ENCODE measurements at regions not wholly inside any gene's neighbourhood (a gene's known extent, or its start where the extent isn't known, plus 50 kb on each side); places are given as distances from the start of the nearest gene placed in this dataset.
A peak's percentile ranks its signal among the peaks of the same experiment; 100 is the strongest.

DNA sequence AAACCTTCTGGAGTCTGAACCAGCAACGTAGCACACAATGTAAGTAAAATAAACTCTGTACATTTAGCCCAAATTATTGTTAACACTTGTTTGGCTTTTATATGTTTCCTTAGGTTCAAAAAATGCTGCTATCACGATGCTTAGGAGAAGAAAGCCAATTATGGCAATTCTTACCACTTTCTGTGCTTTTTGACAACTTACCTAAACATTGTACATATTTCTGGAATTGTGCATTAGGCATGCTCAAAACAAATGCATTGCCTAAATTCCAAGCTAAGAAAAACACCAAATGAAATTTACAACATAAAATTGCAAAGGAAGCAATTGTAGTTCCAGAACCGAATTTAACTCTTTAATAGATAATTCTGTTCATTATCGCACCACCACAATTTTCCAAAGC lies 585.6 kb upstream of the DSEL start:
- no peaks in the 10 kb centered on the region for H3K9me3 ChIP-seq (replicated peaks)
- no peak overlapping the region for H3K4me3 ChIP-seq
- H3K27me3 ChIP-seq = no peaks in the 10 kb centered on the region
- H3K27ac ChIP-seq = no peak overlapping the region
- no peaks in the 10 kb centered on the region for H3K4me1 ChIP-seq
- no peak for DNase-seq
- no peaks in the 10 kb centered on the region for H3K36me3 ChIP-seq

DNA sequence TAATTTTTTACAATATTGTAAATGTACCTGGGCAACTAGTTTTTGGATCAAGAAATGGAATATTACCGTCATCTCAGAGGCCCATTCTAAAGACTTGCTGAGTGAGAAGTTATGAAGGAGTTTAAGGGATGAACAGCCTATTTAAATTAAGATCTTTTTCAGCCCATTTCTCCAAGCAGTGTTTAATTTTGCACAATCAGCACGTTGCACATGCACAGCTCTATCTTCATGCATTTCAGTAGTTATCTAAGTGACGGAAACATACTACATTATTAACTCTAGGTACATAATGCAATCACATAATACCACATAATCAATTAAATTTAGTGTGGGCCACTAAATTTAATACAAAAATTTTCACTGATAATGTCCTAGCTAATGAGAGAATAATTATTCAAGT lies 582.1 kb upstream of the DSEL start:
- H3K4me1 ChIP-seq = no peaks in the 10 kb centered on the region
- H3K9me3 ChIP-seq (replicated peaks) = no peaks in the 10 kb centered on the region
- no peaks in the 10 kb centered on the region for H3K27me3 ChIP-seq
- DNase-seq = no peak
- no peak overlapping the region for H3K4me3 ChIP-seq
- H3K36me3 ChIP-seq = no peaks in the 10 kb centered on the region
- H3K27ac ChIP-seq = no peak overlapping the region

DNA sequence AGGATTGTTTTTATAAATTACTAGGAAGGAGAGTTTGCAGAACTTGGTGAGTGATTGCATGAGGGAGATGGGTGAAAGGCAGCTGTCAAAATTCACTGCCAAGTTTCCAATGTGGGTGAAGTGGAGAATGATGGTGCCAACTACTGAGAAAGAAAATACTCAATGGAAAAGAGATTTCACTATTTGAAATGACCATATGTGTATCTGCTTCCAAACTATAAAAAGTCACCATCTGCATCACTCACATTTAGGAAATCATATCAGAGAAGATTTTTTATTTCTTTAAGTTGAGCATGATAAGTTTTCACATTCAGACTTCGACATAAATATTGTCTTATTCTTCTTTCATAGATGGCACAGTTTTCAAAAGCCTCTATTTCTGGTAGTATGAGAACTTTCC lies 570.0 kb upstream of the DSEL start:
- Histone ChIP-seq H3K27ac (no peak overlapping the region), H3K36me3 (no peaks in the 10 kb centered on the region), H3K4me3 (no peak overlapping the region), H3K4me1 (no peaks in the 10 kb centered on the region), H3K27me3 (no peaks in the 10 kb centered on the region), H3K9me3 (replicated peaks) (no peaks in the 10 kb centered on the region)
- DNase-seq = no peak

DNA sequence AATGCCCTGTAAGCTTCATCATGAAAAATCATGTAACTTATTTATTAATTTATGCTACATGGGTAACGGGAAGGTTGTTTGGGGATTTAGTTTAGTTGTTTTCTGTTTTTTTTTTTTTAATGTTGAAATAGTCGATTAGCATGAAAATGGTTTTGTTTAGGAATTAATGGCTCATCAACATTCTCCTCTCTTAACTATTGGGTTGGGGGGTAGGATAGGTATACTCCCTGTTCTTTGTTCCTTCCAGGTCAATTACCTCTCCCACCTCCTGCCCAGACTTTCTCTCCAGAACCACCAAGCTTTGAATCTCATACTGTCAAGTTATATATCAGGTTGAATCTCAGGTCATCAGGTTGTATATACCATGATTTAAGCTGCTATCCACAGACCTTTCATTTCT lies 568.7 kb upstream of the DSEL start:
- no peak overlapping the region for H3K27ac ChIP-seq
- H3K4me3 ChIP-seq = no peak overlapping the region
- no peak for DNase-seq
- no peaks in the 10 kb centered on the region for H3K9me3 ChIP-seq (replicated peaks)
- H3K36me3 ChIP-seq = no peaks in the 10 kb centered on the region
- H3K4me1 ChIP-seq = no peaks in the 10 kb centered on the region
- no peaks in the 10 kb centered on the region for H3K27me3 ChIP-seq

DNA sequence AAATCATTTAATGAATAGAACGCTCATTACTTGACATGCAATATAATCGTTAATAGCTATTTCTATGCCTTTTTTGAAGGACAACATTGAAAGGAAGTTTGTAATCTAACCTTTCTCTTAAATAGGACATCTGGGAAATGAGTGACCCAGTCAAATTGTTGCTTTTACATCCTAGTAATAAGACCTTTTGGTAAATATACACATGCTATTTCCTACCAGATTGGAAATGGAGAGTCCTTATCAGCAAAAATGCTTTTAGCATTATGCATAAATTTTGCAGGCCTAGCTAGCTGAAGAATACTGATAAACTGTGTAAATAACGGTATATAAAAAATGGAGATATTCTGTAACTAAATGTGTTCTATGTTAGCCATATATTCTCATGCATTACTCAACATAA lies 567.3 kb upstream of the DSEL start:
- no peak overlapping the region for H3K27ac ChIP-seq
- H3K4me3 ChIP-seq = no peak overlapping the region
- H3K36me3 ChIP-seq = no peaks in the 10 kb centered on the region
- no peaks in the 10 kb centered on the region for H3K27me3 ChIP-seq
- H3K9me3 ChIP-seq (replicated peaks) = no peaks in the 10 kb centered on the region
- no peaks in the 10 kb centered on the region for H3K4me1 ChIP-seq
- DNase-seq = no peak

DNA sequence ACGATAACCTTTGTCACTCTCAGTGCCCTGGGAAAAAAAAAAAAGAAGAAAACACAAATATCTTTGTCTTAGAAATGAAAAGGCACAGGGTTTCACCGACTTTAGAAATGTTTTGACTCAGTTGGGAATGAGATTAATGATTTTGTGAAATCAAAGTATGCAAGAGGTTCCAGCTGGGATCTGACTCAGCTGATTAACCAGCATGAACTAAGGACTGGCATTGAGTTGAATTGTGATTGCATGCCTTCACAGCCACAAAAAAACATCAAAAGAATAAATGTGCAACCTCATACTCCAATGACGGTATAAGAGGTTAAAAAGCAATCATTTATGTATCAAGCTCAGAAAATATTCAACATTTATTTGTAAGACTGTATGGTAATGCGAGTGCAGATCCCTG lies 566.6 kb upstream of the DSEL start:
- Histone ChIP-seq H3K4me3 (no peak overlapping the region), H3K36me3 (no peaks in the 10 kb centered on the region), H3K4me1 (no peaks in the 10 kb centered on the region), H3K9me3 (replicated peaks) (no peaks in the 10 kb centered on the region), H3K27ac (no peak overlapping the region), H3K27me3 (no peaks in the 10 kb centered on the region)
- DNase-seq = no peak

DNA sequence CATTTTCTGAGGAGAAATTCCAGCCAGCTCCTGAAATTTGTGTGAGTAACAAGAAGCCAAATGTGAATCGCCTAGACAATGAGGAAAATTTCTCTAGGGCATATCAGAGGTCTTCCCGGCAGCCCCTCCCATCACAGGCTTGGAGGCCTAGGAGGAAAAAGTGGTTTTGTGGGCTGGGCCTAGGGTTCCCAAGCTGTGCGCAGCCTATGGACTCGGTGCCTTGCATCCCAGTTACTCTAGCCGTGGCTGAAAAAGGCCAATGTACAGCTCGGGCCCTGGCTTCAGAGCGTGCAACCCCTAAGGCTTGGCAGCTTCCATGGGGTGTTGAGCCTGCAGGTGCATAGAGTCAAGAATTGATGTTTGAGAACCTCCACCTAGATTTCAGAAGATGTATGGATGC lies 556.2 kb upstream of the DSEL start:
- no peaks in the 10 kb centered on the region; the same call in 1 of the 2 replicates for H3K9me3 ChIP-seq (replicated peaks)
- no peak for DNase-seq
- no peaks in the 10 kb centered on the region for H3K4me1 ChIP-seq
- no peak overlapping the region for H3K4me3 ChIP-seq
- no peaks in the 10 kb centered on the region for H3K27me3 ChIP-seq
- H3K27ac ChIP-seq = no peak overlapping the region
- H3K36me3 ChIP-seq = no peaks in the 10 kb centered on the region

DNA sequence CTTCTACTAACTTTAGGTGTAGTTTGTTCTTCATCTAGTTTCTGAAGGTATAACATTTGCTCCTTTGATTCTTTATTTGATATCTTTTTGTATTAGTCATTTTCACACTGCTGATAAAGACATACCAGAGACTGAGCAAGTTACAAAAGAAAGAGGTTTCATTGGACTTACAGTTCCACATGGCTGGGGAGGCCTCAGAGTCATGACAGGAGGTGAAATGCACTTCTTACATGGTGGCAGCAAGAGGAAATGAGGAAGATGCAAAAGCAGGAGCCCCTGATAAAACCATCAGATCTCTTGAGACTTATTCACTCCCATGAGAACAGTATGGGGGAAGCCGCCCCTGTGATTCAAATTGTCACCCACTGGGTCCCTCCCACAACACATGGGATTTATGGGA lies 544.4 kb upstream of the DSEL start:
- no peaks in the 10 kb centered on the region for H3K36me3 ChIP-seq

DNA sequence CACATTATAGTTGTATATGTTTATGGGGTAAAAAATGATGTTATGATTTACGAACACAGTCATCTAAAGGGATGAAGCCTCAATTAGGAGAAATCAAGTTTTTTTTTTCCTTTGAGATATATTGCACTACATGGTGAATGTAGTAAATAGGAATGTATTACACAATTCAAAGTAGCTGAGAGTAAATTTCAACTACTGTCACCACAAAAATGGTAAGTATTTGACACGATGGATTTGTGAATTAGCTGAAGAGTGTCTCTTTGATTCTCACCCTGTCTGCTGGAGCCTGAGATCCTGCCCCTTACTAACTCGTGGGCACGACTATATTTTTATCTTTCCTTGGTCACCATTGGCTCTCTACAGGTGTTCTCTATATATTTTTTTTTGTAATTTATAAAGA lies 540.4 kb upstream of the DSEL start:
- Histone ChIP-seq H3K36me3 (no peaks in the 10 kb centered on the region), H3K4me1 (no peaks in the 10 kb centered on the region), H3K27ac (no peak overlapping the region), H3K9me3 (replicated peaks) (no peaks in the 10 kb centered on the region), H3K27me3 (no peaks in the 10 kb centered on the region), H3K4me3 (no peak overlapping the region)
- no peak for DNase-seq

More for the DNA sequence above, 544.4 kb upstream of the DSEL start:
- Histone ChIP-seq H3K27me3 (no peaks in the 10 kb centered on the region), H3K4me1 (no peaks in the 10 kb centered on the region), H3K27ac (no peak overlapping the region), H3K4me3 (no peak overlapping the region), H3K9me3 (replicated peaks) (no peaks in the 10 kb centered on the region; the same call in 1 of the 2 replicates)
- no peak for DNase-seq

DNA sequence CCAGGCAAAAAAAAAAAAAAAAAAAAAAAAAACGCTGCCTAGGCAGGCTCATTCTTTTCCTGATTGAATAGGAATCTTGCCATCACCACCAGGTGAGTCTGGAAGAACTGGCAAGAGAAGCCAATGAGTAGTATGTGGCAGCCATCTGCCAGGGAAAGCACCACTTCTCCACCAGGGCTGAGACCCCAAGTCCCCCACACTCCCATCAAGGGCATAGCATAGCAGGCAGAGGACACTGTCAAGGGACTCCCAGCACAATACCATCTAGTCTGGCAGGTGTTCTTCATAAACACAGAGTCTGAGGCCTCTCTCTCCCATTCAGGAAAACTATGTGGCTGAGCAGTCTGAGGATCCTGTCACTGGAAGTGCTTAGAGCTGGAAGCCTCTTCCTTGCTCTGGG lies 538.1 kb upstream of the DSEL start:
- Histone ChIP-seq H3K9me3 (replicated peaks) (no peaks in the 10 kb centered on the region), H3K27ac (no peak overlapping the region), H3K4me1 (no peaks in the 10 kb centered on the region), H3K4me3 (no peak overlapping the region), H3K27me3 (no peaks in the 10 kb centered on the region), H3K36me3 (no peaks in the 10 kb centered on the region)
- DNase-seq = no peak

DNA sequence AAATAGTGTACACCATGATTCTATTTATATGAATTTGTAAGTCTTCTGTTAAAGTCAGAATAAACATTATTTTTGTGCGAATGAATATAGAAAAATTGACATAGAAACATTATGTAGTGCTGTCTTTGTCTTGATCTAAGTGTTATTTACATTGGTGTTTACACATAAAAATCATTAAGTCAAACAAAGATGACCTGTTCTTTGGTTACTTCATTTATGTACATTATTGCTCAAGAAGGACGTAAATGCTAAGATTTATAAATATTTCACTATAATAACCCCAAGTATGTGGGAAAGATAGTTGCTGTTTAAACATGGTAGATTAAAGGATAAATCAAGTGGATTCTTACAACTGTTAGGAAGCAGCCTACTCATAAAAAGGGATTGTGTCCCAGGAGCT lies 536.8 kb upstream of the DSEL start:
- DNase-seq = no peak
- H3K27ac ChIP-seq = no peak overlapping the region
- no peaks in the 10 kb centered on the region for H3K9me3 ChIP-seq (replicated peaks)
- H3K36me3 ChIP-seq = no peaks in the 10 kb centered on the region
- no peak overlapping the region for H3K4me3 ChIP-seq
- H3K27me3 ChIP-seq = no peaks in the 10 kb centered on the region
- no peaks in the 10 kb centered on the region for H3K4me1 ChIP-seq

DNA sequence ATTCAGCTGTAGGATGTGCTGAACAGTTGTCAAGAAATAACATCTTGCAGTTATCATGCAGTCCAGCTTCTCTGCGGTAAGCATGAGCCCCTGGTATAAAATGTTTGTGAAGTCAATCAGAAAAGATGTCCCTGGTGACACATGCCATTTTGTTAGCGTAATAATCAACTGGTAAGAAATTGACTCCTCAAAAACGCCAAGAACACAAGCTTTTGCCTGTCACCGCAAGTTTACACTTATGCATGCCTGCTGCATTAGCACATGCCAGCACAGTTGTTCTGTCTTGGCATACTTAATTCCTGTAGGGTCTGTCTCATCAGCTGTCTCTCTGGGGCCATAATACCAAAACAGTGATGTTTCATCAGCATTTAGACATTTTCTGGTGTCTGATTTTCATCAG lies 524.8 kb upstream of the DSEL start:
- H3K27me3 ChIP-seq = no peaks in the 10 kb centered on the region
- H3K9me3 ChIP-seq (replicated peaks) = no peaks in the 10 kb centered on the region; the same call in 1 of the 2 replicates
- H3K36me3 ChIP-seq = no peaks in the 10 kb centered on the region
- peak overlapping the region; percentile 69 for H3K27ac ChIP-seq
- peak; percentile 73 for DNase-seq
- no peak overlapping the region for H3K4me3 ChIP-seq
- peaks cover 15% of the 10 kb centered on the region for H3K4me1 ChIP-seq

DNA sequence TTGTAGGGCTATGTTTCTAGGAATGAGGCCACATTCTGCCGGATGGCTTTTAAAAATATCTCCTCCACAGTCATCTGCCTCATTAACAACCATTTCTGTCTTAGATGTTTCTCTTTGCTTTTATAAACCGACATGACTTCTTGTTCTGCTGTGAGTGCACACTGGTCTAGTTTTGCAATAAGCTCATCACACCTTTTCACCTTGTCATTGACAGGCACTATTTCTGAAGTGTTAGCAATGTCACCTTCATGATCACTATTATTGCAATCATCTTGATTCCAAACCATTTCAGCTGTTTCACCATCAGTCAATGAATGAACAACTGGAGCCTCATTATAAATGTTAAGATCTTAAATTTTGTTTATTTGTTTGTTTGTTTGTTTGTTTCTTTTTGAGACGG lies 523.7 kb upstream of the DSEL start:
- Histone ChIP-seq H3K27me3 (no peaks in the 10 kb centered on the region), H3K27ac (no peak overlapping the region), H3K9me3 (replicated peaks) (no peaks in the 10 kb centered on the region; the same call in 1 of the 2 replicates), H3K36me3 (no peaks in the 10 kb centered on the region), H3K4me1 (peaks cover 15% of the 10 kb centered on the region), H3K4me3 (no peak overlapping the region)
- DNase-seq = no peak

DNA sequence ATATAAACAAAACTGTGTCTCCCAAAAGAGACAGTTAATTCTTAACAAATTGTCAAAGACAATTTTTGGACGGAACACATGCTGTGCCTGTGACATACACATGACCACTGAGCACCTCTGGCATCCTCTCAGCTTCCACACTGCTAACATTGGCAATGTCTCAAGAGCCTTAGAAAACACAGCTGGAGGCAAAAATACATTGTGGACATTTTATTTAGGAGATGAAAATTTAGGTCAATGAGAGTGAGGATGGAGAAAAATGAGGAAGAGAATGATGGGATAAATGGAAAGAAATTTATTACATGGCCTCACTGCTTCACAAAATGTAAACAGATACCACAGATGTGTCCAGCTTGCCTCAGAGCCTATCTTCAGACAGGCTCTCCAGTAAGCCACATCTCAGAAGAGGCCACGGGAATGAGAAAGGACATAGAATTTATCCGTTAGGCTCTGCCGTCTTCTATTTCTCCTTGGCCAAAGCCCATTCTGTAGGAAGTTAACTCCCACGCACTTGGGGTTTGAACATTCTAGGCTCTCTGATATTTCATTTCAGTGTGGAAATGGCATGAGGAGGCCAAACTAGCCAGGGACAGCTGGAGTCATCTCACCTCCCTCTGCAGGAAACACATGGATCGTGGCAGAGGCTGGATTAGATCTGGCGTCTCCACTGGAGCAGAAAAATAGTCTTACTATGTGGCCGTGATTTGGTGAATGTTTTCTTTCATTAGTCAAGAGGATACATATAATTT lies 519.4 kb upstream of the DSEL start:
- H3K27ac ChIP-seq = no peak overlapping the region
- no peak for DNase-seq

DNA sequence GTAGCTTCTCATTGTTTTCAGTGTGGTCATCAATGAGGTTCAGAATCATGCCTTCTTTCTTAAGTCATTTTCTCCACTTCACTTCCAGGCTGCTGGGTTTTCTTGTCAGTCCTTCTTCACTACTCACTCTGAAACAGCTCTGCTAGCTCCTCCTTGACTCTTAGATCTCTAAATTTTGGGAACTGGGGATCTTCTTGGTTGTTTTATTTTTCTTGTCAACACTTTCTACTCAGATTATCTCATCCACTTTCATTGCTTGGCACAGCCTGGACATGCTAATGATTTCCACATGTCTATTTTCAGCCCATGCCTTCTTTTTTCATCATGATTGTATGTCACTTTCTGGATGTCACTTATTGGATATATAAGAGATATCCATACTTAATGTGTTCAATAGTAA lies 517.8 kb upstream of the DSEL start:
- Histone ChIP-seq H3K4me1 (no peaks in the 10 kb centered on the region), H3K9me3 (replicated peaks) (no peaks in the 10 kb centered on the region), H3K27me3 (no peaks in the 10 kb centered on the region), H3K4me3 (no peak overlapping the region), H3K27ac (no peak overlapping the region), H3K36me3 (no peaks in the 10 kb centered on the region)
- DNase-seq = no peak

More for the DNA sequence above, 519.4 kb upstream of the DSEL start:
- H3K4me1 ChIP-seq = peaks cover 5% of the 10 kb centered on the region; the same call in 1 of the 2 replicates
- no peak overlapping the region for H3K4me3 ChIP-seq
- no peaks in the 10 kb centered on the region for H3K27me3 ChIP-seq
- no peaks in the 10 kb centered on the region for H3K9me3 ChIP-seq (replicated peaks)
- H3K36me3 ChIP-seq = no peaks in the 10 kb centered on the region

DNA sequence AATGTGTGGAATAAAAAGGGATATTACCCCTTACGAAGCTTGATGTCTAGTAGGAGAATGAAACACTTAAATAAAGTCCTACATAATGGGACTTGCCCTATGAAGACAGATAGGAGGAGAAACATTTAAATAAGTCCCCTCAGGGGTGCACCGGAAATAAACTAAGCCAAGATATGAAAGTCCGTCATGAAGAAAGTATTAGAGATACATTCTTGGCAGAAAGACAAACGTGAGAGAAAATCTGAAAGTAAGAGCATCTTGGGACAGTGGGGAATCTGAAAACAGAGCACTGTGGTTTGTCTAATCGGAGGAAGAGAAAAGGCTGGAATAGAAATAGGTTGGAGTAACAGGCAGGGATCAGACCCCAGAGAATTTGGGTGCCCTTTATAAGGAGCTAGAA lies 516.9 kb upstream of the DSEL start:
- no peaks in the 10 kb centered on the region for H3K27me3 ChIP-seq
- no peaks in the 10 kb centered on the region for H3K9me3 ChIP-seq (replicated peaks)
- H3K4me3 ChIP-seq = no peak overlapping the region
- no peak overlapping the region for H3K27ac ChIP-seq
- DNase-seq = no peak
- no peaks in the 10 kb centered on the region for H3K4me1 ChIP-seq
- H3K36me3 ChIP-seq = no peaks in the 10 kb centered on the region
